MCF 10A (cell line): ENCODE measurements at regions not wholly inside any gene's neighbourhood (a gene's known extent, or its start where the extent isn't known, plus 50 kb on each side); places are given as distances from the start of the nearest gene placed in this dataset.
"Not testable (repeated sequence)": the region's sequence is repeated elsewhere in the genome, so short reads cannot be mapped to it uniquely, and the experiment has no call there.

Experiments
- BruUV-seq: library from RNA; stranded (reverse); fragments of 400-500 nt; replicated peaks from 2 replicates; lab custom pipeline; 2021; lab: Mats Ljungman, UMichigan
- CTCF ChIA-PET: fragments of 300-600 bp; sonication (Branson Sonifier 250); formaldehyde crosslinking; extraction: SDS; loops from one replicate; lab custom pipeline; 2021; ENCODE audit warnings: antibody characterized with exemption, inconsistent platforms; lab: Yijun Ruan, JAX
- POLR2A ChIA-PET: fragments of 300-600, 350-650 bp; sonication (Branson Sonifier 250); formaldehyde crosslinking; extraction: SDS; loops from one replicate; lab custom pipeline; 2020; ENCODE audit warnings: antibody characterized with exemption, inconsistent platforms; lab: Yijun Ruan, JAX
- DNase-seq: peaks from one replicate; pipeline ENCODE4 v3.0.0-alpha.2; 2018; ENCODE audit not compliant: unreplicated experiment
- H3K27ac Mint-ChIP-seq: one replicate; pipeline ENCODE4 v1.8.0; 2022; ENCODE audit warnings: mild to moderate bottlenecking, low read depth, mixed read lengths; ENCODE audit not compliant: unreplicated experiment
- H3K27me3 Mint-ChIP-seq: one replicate; pipeline ENCODE4 v1.8.0; 2022; ENCODE audit warnings: mixed read lengths; ENCODE audit not compliant: insufficient read depth, unreplicated experiment
- H3K36me3 Mint-ChIP-seq: one replicate; pipeline ENCODE4 v1.8.0; 2022; ENCODE audit warnings: mild to moderate bottlenecking, moderate library complexity, mixed read lengths; ENCODE audit not compliant: insufficient read depth, unreplicated experiment
- H3K4me1 Mint-ChIP-seq: one replicate; pipeline ENCODE4 v1.8.0; 2022; ENCODE audit warnings: mixed read lengths; ENCODE audit not compliant: insufficient read depth, unreplicated experiment
- H3K4me3 Mint-ChIP-seq: one replicate; pipeline ENCODE4 v1.8.0; 2022; ENCODE audit warnings: mild to moderate bottlenecking, moderate library complexity, mixed read lengths; ENCODE audit not compliant: unreplicated experiment
- H3K9me3 Mint-ChIP-seq: one replicate; pipeline ENCODE4 v1.8.0; 2022; ENCODE audit warnings: mixed read lengths; ENCODE audit not compliant: unreplicated experiment
- CTCF ChIP-seq: fragments of 200-600 bp; IDR thresholded peaks from one replicate; pipeline ENCODE4 v1.8.0; 2022; ENCODE audit warnings: antibody characterized with exemption, mild to moderate bottlenecking; ENCODE audit not compliant: unreplicated experiment
- intact Hi-C: fragments of 100-400 bp; cut with micrococcal nuclease; formaldehyde crosslinking; loops from 2 replicates; pipeline ENCODE4 v1.14.1; 2022

- Mint-ChIP-seq H3K36me3 (no peaks in the 10 kb centered on the region), H3K9me3 (peaks cover 8% of the 10 kb centered on the region), H3K4me3 (no peak overlapping the region), H3K27me3 (no peaks in the 10 kb centered on the region), H3K27ac (no peak overlapping the region), H3K4me1 (peaks cover 11% of the 10 kb centered on the region)
- intact Hi-C loops, result no loop called here
- CTCF ChIA-PET, result interaction anchor here (0.7 kb wide), 1 partner anchor 569 kb away, joined by 3 read pairs; no protein-coding TSS in a partner anchor
- no TSS peak for BruUV-seq
- POLR2A ChIA-PET, result interaction anchor here (0.7 kb wide), 1 partner anchor 716 kb away, joined by 3 read pairs; no protein-coding TSS in a partner anchor
- no peak for TF ChIP-seq CTCF
- DNase-seq, result peak; percentile 52
These were observed 803.5 kb downstream of the FLRT2 start for GRCh38 chr14:86333493-86333892.

- intact Hi-C loops, result no loop called here
- ChIA-PET CTCF (interaction anchor here (0.5 kb wide), 1 partner anchor 74 kb away, joined by 3 read pairs; no protein-coding TSS in a partner anchor), POLR2A (no interaction called here)
- H3K36me3 Mint-ChIP-seq, result peaks cover 7% of the 10 kb centered on the region
- no peaks in the 10 kb centered on the region for H3K9me3 Mint-ChIP-seq
- no peak for TF ChIP-seq CTCF
- no TSS peak for BruUV-seq
- DNase-seq, result no peak
- H3K27ac Mint-ChIP-seq, result no peak overlapping the region
- no peaks in the 10 kb centered on the region for H3K27me3 Mint-ChIP-seq
- H3K4me1 Mint-ChIP-seq, result peaks cover 17% of the 10 kb centered on the region
- H3K4me3 Mint-ChIP-seq, result no peak overlapping the region
These were observed 801.4 kb downstream of the FLRT2 start for GRCh38 chr14:86331341-86331740.

- Mint-ChIP-seq H3K27me3 (no peaks in the 10 kb centered on the region), H3K36me3 (no peaks in the 10 kb centered on the region), H3K27ac (no peak overlapping the region), H3K9me3 (no peaks in the 10 kb centered on the region), H3K4me1 (peaks cover 14% of the 10 kb centered on the region), H3K4me3 (no peak overlapping the region)
- intact Hi-C loops, result no loop called here
- BruUV-seq, result no TSS peak
- TF ChIP-seq CTCF, result no peak
- CTCF ChIA-PET, result interaction anchor here (0.7 kb wide), 1 partner anchor 714 kb away, joined by 3 read pairs; no protein-coding TSS in a partner anchor
- POLR2A ChIA-PET, result no interaction called here
- peak; percentile 18 for DNase-seq
These were observed 791.2 kb downstream of the FLRT2 start for GRCh38 chr14:86321151-86321550.

GRCh38 chr14:86312154-86312665 lies 782.3 kb downstream of the FLRT2 start:
- H3K4me1 Mint-ChIP-seq, H3K4me3 Mint-ChIP-seq, H3K27ac Mint-ChIP-seq, BruUV-seq, H3K36me3 Mint-ChIP-seq, CTCF ChIA-PET, POLR2A ChIA-PET, intact Hi-C loops, H3K27me3 Mint-ChIP-seq, DNase-seq: not testable (repeated sequence)
- peaks cover 17% of the 10 kb centered on the region for H3K9me3 Mint-ChIP-seq
